T-helper 1 cell (primary cell): ENCODE measurements at regions not wholly inside any gene's neighbourhood (a gene's known extent, or its start where the extent isn't known, plus 50 kb on each side); places are given as distances from the start of the nearest gene placed in this dataset.
"Not testable (repeated sequence)": the region's sequence is repeated elsewhere in the genome, so short reads cannot be mapped to it uniquely, and the experiment has no call there.

ENCODE experiments used
- DNase-seq, 5 donors: peaks; one replicate each; pipeline ENCODE4 v3.0.0-alpha.2; 2012 to 2020

- no peak for DNase-seq
These were observed 459.8 kb upstream of the DIPK2B start for GRCh38 chrX:45660477-45660876.

DNA sequence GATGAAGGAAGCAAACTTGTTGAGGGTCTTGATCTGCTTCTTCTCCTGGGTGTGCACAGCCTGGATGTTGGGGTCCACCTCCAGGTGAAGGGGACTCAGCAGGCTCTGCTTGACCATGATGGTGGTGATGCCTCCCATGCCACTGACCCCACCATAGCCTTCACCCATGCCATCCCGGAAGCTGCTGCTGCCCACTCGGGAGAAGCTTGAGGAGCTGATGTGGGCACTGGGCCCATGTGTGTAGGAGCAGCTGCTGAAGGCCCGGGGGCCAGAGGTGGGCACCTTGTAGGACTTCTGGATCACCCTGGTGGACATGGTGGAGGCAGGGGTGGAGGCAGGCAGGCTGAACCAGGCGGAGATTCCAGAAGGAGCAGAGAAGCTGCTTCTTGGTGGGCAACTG lies 432.7 kb upstream of the DIPK2B start:
- no peak for DNase-seq

GRCh38 chrX:45632506-45632905 lies 431.8 kb upstream of the DIPK2B start:
- DNase-seq, result no peak

GRCh38 chrX:45630078-45630477 lies 429.4 kb upstream of the DIPK2B start:
- no peak for DNase-seq

DNA sequence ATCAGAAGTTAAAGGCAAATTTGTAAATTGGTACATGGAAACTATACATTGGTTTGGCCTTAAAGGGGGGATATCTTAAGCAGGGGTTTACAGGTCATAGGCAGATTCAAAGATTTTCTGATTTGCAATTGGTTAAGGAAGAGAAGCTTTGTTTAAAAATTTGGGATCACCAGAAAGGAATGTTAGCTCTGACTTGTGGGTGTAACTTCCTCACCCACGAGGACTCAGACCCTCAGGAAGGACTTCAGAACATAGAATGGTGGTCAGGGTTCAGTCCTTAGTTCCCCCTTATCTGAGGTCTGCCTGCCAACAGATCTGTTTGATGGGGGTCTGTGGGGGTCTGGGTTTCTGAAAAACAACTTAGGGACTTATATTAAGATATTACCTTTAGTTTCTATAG lies 427.4 kb upstream of the DIPK2B start:
- no peak for DNase-seq

DNA sequence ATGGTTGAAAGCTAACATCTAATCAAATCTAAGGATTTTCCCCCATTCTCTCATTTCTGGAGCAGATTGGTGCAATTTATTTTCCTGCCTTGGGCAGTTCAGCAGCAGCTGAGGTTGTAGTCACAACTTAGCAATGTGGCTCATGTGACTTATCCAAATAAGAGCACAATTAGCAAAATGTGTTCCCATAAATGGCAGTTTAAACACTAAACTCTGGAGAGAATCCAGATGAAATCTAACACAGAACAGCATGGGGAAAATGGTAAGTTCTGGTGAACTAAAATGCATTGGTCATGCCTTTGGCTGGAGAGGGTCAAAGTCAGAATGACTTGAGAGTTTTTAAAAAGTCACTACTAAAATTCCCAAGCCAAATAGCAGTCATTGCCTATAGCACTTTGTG lies 422.6 kb upstream of the DIPK2B start:
- no peak for DNase-seq

- no peak for DNase-seq
These were observed 421.9 kb upstream of the DIPK2B start for GRCh38 chrX:45622538-45622937.

DNA sequence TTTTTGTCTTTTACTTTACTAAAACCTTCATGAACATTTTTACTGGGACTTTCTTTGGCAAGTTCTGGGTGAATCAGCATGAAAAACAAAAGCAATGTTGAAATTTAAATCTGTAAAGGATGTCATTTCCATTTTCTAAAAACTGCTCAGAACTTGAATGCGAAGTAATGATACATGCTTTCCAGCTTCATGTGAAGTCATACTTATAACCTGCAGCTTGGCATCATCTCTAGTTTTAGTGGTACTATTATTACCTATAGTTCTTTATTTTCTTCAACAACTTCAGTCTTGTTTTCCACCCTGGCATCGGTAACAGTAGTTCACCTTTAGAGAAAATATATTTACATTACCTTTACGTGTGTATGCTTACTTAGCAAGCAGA lies 421.4 kb upstream of the DIPK2B start:
- DNase-seq, result no peak

- peak in 1 of 5 donors; percentile 50 for DNase-seq
These were observed 420.8 kb upstream of the DIPK2B start for GRCh38 chrX:45621376-45622041.

DNA sequence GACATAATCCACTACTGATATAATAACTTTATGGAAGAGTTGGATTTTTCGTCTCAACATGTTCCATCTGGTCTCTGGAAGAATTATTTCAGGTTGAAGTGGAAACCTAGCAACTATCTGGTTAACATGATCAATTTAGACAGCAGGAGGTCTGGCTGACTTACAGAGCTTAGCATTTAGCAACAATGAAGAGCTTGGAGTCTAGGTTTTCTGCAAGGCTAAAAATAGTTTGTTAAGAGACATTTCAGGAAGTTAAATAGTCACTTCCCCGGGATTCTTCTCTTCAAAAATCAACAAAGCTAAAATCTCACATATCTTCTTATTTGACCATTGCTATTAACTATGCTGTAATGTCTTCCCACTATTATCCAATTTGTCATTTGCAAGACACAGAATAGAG lies 418.6 kb upstream of the DIPK2B start:
- DNase-seq, result no peak

- DNase-seq, result not testable (repeated sequence)
These were observed 414.9 kb upstream of the DIPK2B start for GRCh38 chrX:45615591-45615990.

GRCh38 chrX:45614853-45615252 lies 414.2 kb upstream of the DIPK2B start:
- DNase-seq, result no peak

GRCh38 chrX:45602151-45602550 lies 401.5 kb upstream of the DIPK2B start:
- DNase-seq, result no peak

DNA sequence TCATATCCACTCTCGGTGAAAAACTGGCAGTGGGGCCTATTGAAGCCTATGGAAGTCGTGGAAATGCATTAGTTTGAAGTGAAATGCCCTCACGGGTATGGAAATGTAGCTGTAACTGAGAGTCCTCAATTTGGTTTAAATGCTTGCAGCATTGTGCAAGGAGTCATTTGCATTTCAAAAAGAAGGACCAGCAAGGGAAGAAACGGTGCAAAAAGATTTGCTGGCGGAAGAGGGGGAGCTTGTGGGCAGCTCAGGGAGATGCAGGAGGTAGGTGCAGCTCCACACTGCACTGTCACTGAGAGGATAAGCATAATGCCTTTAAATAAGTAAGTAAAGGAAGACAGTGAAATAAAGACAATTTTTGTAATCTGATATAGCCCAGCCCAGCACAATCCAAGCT lies 400.4 kb upstream of the DIPK2B start:
- DNase-seq, result no peak

DNA sequence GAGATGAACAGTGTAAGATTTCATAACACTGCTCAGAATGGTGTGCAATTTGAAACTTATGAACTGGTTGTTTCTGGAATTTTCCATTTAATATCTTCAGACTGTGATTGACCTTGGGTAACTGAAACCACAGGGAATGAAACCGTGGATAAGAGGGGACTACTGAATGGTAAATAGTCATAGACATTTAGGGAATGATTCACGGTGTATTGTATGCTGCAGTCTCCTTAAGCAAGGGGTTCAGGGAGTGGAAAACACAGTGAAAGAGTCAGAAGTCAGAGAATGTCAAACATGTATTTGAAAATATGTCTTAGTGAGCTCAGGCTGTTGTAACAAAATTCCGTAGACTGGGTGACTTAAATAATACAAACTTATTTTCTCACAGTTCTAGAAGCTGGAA lies 398.2 kb upstream of the DIPK2B start:
- DNase-seq, result no peak

- DNase-seq, result no peak
These were observed 395.6 kb upstream of the DIPK2B start for GRCh38 chrX:45596188-45596808.

DNA sequence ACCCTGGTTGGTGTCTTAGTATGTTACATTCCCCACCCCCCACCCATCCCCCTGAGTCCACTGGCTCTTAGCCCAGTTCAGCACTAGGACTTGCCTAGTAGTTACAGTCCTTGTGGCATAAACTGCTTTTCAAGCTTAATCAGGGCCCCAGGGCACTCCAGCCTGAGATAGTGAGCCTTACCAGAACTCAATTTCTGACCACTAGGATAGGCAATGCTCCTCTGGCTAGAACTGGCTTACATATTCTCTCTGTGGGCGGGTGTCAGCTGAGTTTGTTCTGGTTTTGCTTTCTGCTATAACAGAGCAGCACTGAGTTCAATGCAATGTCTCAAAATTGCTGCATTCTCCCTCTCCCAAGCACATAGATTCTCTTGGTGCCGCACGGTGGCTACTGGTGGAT lies 391.4 kb upstream of the DIPK2B start:
- DNase-seq, result no peak

GRCh38 chrX:45591650-45592049 lies 391.0 kb upstream of the DIPK2B start:
- DNase-seq, result no peak

DNA sequence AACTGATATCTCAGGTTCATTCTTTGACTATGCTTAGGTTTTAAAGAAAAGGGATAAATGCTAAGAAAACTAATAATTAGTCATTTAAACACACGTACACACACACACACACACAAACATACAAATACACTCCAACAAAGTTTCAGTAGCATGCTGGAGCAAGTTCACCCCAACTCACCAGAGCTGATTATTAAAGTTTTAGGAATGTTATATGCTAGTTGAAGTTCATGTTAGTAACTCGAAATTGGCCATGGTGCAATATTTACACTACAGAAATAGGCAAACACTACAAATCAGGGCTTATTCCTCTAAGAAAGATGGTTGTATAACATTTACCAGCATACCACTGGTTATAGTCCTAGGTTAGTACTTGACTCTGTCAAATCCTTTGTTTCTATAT lies 384.0 kb upstream of the DIPK2B start:
- no peak for DNase-seq

DNA sequence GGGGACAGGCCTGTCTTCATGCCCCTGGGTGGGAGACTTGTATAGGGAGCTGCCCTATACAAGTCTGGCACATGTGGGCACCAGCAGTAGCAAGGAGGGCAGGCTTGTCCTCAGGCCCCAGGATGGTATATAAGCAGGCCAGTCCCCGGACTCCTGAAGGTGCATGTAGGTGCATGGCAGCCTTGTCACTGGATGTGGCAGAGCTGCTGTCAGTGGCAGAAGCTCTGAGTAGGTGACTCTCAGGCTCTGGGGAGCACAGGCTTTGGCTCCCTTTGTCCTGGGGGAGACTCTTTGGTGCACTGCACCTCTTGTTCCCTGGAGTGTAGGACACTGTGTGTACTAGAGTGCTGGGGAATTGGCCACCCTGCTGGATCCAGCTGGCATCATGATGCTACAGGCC lies 376.7 kb upstream of the DIPK2B start:
- no peak for DNase-seq

DNA sequence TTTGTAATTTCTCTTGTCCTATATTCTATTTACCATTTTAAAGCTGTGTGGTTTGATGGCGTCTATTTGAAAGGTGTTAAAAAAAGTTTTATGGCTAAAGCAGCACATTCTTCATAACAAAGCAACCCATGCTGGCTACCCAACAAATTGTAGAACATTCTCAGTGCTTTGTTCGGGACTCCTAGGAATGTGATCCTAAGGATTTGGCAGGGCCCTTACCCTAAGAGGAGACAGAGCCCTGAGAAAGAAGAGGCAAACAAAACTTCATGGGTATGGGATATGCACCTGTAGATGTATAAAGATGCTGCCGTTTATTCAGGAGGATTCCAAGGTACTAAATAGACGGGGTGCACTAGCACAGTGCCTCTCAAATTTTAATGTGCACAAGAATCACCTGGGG lies 370.8 kb upstream of the DIPK2B start:
- no peak for DNase-seq

DNA sequence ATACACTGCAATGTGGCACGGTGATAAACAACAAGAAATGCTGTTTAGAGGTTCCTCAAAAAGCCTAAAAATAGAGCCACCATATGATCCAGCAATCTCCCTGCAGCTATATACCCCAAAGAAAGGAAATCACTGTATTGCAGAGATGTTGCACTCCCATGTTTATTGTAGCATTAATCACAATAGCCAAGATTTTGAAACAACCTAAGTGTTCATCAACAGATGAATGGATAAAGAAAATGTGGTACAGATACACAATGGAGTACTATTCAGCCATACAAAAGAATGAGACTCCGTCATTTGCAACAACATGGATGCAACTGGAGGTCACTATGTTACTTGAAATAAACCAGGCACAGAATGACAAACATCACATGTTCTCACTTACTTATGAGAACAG lies 365.8 kb upstream of the DIPK2B start:
- DNase-seq, result no peak

DNA sequence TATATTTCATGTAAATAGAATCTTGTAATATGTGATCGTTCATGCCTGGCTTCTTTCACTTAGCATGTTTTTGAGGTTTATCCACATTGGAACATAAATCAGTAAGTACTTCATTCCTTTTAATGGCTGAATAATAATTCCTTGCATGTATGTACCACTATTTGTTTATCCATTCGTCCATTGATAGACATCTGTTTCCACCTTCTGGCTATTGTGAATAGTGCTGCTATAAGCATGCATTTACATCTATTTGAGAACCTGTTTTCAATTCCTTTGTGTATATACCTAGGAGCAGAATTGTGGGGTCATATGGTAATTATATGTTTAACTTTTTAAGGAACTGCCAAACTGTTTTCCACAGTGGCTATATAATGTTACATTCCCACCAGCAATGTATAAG lies 356.7 kb upstream of the DIPK2B start:
- DNase-seq, result no peak

DNA sequence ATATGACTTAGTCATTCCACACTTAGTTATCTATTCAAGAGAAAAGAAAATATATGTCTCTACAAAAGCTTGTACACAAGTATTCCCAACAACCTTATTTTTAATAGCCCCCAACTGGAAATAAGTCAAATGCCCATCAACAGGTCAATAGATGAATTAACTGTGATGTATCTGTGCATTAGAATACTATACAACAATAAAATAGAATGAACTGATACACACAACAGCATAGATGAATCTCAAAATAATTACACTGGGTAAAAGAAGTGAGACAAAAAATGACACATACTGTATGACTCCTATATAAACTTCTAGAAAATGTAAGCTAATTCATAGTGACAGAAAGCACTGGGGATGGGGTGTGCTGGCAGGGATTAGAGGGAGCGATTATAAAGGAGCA lies 354.1 kb upstream of the DIPK2B start:
- DNase-seq, result no peak

DNA sequence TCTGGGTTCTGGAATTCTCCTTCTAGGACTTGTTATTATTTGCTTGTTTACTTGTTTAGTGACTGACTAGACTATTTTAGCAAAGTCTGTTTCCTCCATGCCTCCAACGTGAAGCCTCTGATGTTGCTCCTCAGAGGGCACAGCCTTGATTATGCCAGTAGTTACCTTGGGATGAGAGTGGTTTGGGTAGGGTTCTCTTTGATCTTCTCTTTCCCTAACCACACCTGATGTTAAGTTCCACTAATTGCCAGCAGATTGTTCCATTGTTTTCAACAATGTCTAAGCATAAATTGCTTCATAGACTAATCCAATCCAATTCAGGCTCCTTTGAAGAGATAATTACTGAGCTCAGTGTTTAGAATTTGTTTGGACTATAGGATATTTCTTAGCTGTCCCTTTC lies 352.7 kb upstream of the DIPK2B start:
- DNase-seq, result no peak
